Panc1 (cell line): ENCODE measurements at regions not wholly inside any gene's neighbourhood (a gene's known extent, or its start where the extent isn't known, plus 50 kb on each side); places are given as distances from the start of the nearest gene placed in this dataset.

Source experiments
- ATAC-seq: fragments of 200-7000 bp; cut with Tn5 transposase; 2 replicates; pipeline ENCODE4 v1.9.1; 2020; ENCODE audit warnings: mild to moderate bottlenecking, moderate library complexity
- BruUV-seq: library from RNA; stranded (reverse); fragments of 400-500 nt; replicated peaks from 2 replicates; lab custom pipeline; 2021; lab: Mats Ljungman, UMichigan
- CTCF ChIA-PET: fragments of 300-600 bp; sonication (Branson Sonifier 250); formaldehyde crosslinking; loops from one replicate; lab custom pipeline; 2022; ENCODE audit warnings: antibody characterized with exemption; lab: Charles Lee
- POLR2A ChIA-PET: fragments of 300-600 bp; sonication (Branson Sonifier 250); formaldehyde crosslinking; loops from one replicate; lab custom pipeline; 2022; ENCODE audit warnings: antibody characterized with exemption; lab: Charles Lee
- DNase-seq: peaks from one replicate; pipeline ENCODE4 v3.0.0-alpha.2; 2010; ENCODE audit warnings: low read depth, low spot score
- H3K27ac ChIP-seq: 2 replicates; pipeline ENCODE4 v1.5.1; 2011; ENCODE audit warnings: mild to moderate bottlenecking, low read length, inconsistent platforms
- H3K27me3 ChIP-seq: fragments of 200-500 bp; sonication (Bioruptor generic); 2 replicates; pipeline ENCODE4 v1.6.0; 2014; ENCODE audit warnings: low read length, inconsistent platforms; ENCODE audit not compliant: control insufficient read depth, insufficient read depth
- H3K36me3 ChIP-seq: fragments of 200-500 bp; sonication (Bioruptor generic); 2 replicates; pipeline ENCODE4 v1.5.1; 2014; ENCODE audit warnings: inconsistent platforms, mild to moderate bottlenecking, low read length, moderate library complexity; ENCODE audit not compliant: control insufficient read depth, insufficient read depth
- H3K4me1 ChIP-seq: 2 replicates; pipeline ENCODE4 v1.5.1; 2011; ENCODE audit warnings: inconsistent platforms, mild to moderate bottlenecking, low read length, moderate library complexity; ENCODE audit not compliant: control insufficient read depth, insufficient read depth
- H3K4me3 ChIP-seq, 2 experiments: 2 replicates each; pipeline ENCODE4 v1.5.1; 2011 to 2012; ENCODE audit warnings: low read depth in 2 of 2, low read length in 2 of 2, mild to moderate bottlenecking in 2 of 2, inconsistent platforms in 1 of 2, moderate library complexity in 1 of 2
- H3K9me3 ChIP-seq: fragments of 200-500 bp; sonication (Bioruptor generic); 2 replicates; pipeline ENCODE4 v1.5.1; 2014; ENCODE audit warnings: low read depth, mild to moderate bottlenecking, inconsistent platforms, low read length, moderate library complexity; ENCODE audit not compliant: control insufficient read depth, insufficient read depth
- CTCF ChIP-seq: fragments of 450-650 bp; IDR thresholded peaks from 2 replicates; pipeline ENCODE4 v1.5.1; 2017; ENCODE audit warnings: mild to moderate bottlenecking
- POLR2AphosphoS5 ChIP-seq: IDR thresholded peaks from 2 replicates; pipeline ENCODE4 v1.6.1; 2012; ENCODE audit warnings: mild to moderate bottlenecking, low read depth, low read length, moderate library complexity
- REST ChIP-seq, 2 experiments: IDR thresholded peaks; 2 replicates each; pipeline ENCODE4 v1.6.1; 2011 to 2012; ENCODE audit warnings: low read depth in 2 of 2, control low read depth in 1 of 2, low read length in 1 of 2, mild to moderate bottlenecking in 1 of 2, moderate library complexity in 1 of 2; ENCODE audit not compliant: insufficient read depth in 1 of 2
- SIN3A ChIP-seq: IDR thresholded peaks from 2 replicates; pipeline ENCODE4 v1.6.1; 2012; ENCODE audit warnings: low read depth, mild to moderate bottlenecking, low read length, moderate library complexity, borderline replicate concordance; ENCODE audit not compliant: insufficient read depth
- TCF7L2 ChIP-seq: IDR thresholded peaks from 2 replicates; pipeline ENCODE4 v1.6.1; 2011; ENCODE audit warnings: mild to moderate bottlenecking, low read depth, low read length, inconsistent platforms
- in situ Hi-C: cut with HindIII; loops from 2 replicates; pipeline ENCODE4 v1.10.0; 2016; ENCODE audit warnings: low sequenced_read_pairs, low pct_unique_long_range_greater_than_20kb
- intact Hi-C: fragments of 100-400 bp; cut with micrococcal nuclease; formaldehyde crosslinking; loops from one replicate; pipeline ENCODE4 v1.10.0; 2022; ENCODE audit not compliant: unreplicated experiment

GRCh38 chr2:106012591-106013347 lies 181.3 kb downstream of the UXS1 start:
- TF ChIP-seq TCF7L2: no peak
- no peak for TF ChIP-seq CTCF
- TF ChIP-seq POLR2AphosphoS5: no peak
- TF ChIP-seq REST (IDR thresholded peaks at IDR 0.05; ENCODE audit: insufficient read depth in 1 of 2, low read depth in 2 of 2, low read length in 1 of 2): no peak
- no peak for TF ChIP-seq SIN3A
- ATAC-seq (no peak), DNase-seq (no peak)
- no TSS peak for BruUV-seq
- Histone ChIP-seq H3K4me3 (no peak overlapping the region), H3K27ac (no peak overlapping the region), H3K36me3 (no peaks in the 10 kb centered on the region), H3K4me1 (no peaks in the 10 kb centered on the region), H3K27me3 (no peaks in the 10 kb centered on the region), H3K9me3 (no peaks in the 10 kb centered on the region)
- POLR2A ChIA-PET: no interaction called here
- in situ Hi-C loops (no loop called here), intact Hi-C loops (no loop called here)
- CTCF ChIA-PET: no interaction called here

GRCh38 chr2:106012001-106012590 lies 182.0 kb downstream of the UXS1 start:
- ATAC-seq (no peak), DNase-seq (no peak)
- POLR2A ChIA-PET: interaction anchor here (1.0 kb wide), 1 partner anchor 20 kb away, joined by 5 read pairs; no protein-coding TSS in a partner anchor
- intact Hi-C loops (no loop called here), in situ Hi-C loops (no loop called here)
- no peak overlapping the region for H3K4me3 ChIP-seq
- CTCF ChIA-PET: no interaction called here
- H3K9me3 ChIP-seq: no peaks in the 10 kb centered on the region
- TF ChIP-seq POLR2AphosphoS5 (no peak), SIN3A (no peak), TCF7L2 (no peak)
- BruUV-seq: no TSS peak
- no peak overlapping the region for H3K27ac ChIP-seq
- no peaks in the 10 kb centered on the region for H3K4me1 ChIP-seq
- H3K36me3 ChIP-seq: no peaks in the 10 kb centered on the region
- no peaks in the 10 kb centered on the region for H3K27me3 ChIP-seq
